SK-N-SH (cell line): ENCODE measurements at regions not wholly inside any gene's neighbourhood (a gene's known extent, or its start where the extent isn't known, plus 50 kb on each side); places are given as distances from the start of the nearest gene placed in this dataset.

Source experiments
- CTCF ChIA-PET: fragments of 300-600, 350-600 bp; formaldehyde crosslinking; extraction: SDS; loops from one replicate; lab custom pipeline; 2021; lab: Yijun Ruan, JAX
- POLR2A ChIA-PET: fragments of 350-600 bp; sonication (Branson Sonifier 250); formaldehyde crosslinking; extraction: SDS; loops from one replicate; lab custom pipeline; 2020; ENCODE audit warnings: antibody characterized with exemption, inconsistent platforms; lab: Yijun Ruan, JAX
- DNase-seq: peaks from one replicate; pipeline ENCODE4 v3.0.0; 2012
- H2AFZ ChIP-seq: fragments of 200-600 bp; sonication (generic); 2 replicates; pipeline ENCODE4 v1.8.1; 2016; ENCODE audit warnings: antibody characterized with exemption, mild to moderate bottlenecking, low read depth
- H3F3A ChIP-seq: fragments of 200-600 bp; sonication (generic); replicated peaks from 2 replicates; pipeline ENCODE3; 2016; ENCODE audit warnings: antibody characterized with exemption, mild to moderate bottlenecking; ENCODE audit not compliant: insufficient read depth
- H3K27ac ChIP-seq, 2 experiments: fragments of 200-500 bp in 1 of 2; fragments of 200-600 bp in 1 of 2; sonication (Bioruptor generic) in 1 of 2; sonication (generic), shearing (Covaris generic) in 1 of 2; 2 replicates each; pipeline versions ENCODE4 v1.5.1 to v1.6.1; 2014 to 2016; ENCODE audit warnings: low read depth in 2 of 2, inconsistent platforms in 1 of 2, low read length in 1 of 2, mild to moderate bottlenecking in 1 of 2, mixed read lengths in 1 of 2
- H3K27me3 ChIP-seq: fragments of 200-600 bp; sonication (generic), shearing (Covaris generic); 2 replicates; pipeline ENCODE4 v1.6.1; 2016; ENCODE audit warnings: mixed run types; ENCODE audit not compliant: insufficient read depth
- H3K36me3 ChIP-seq, 2 experiments: fragments of 200-500 bp in 1 of 2; fragments of 200-600 bp in 1 of 2; sonication (Bioruptor generic) in 1 of 2; sonication (generic) in 1 of 2; replicated peaks in 1 of 2; 2 replicates each; pipeline versions ENCODE3 to v1.5.1; 2014 to 2016; ENCODE audit warnings: low read length in 1 of 2, mild to moderate bottlenecking in 1 of 2; ENCODE audit not compliant: insufficient read depth in 2 of 2, control insufficient read depth in 1 of 2
- H3K4me1 ChIP-seq, 2 experiments: fragments of 200-500 bp in 1 of 2; fragments of 200-600 bp in 1 of 2; sonication (Bioruptor generic) in 1 of 2; sonication (generic), shearing (Covaris generic) in 1 of 2; 2 replicates each; pipeline versions ENCODE4 v1.5.1 to v1.6.1; 2014 to 2016; ENCODE audit warnings: low read depth in 1 of 2, low read length in 1 of 2, mixed run types in 1 of 2; ENCODE audit not compliant: insufficient read depth in 2 of 2, control insufficient read depth in 1 of 2
- H3K4me2 ChIP-seq: fragments of 200-600 bp; sonication (generic), shearing (Covaris generic); 2 replicates; pipeline ENCODE4 v1.6.1; 2017; ENCODE audit warnings: mixed run types
- H3K4me3 ChIP-seq, 2 experiments: fragments of 200-500 bp in 1 of 2; fragments of 200-600 bp in 1 of 2; sonication (Bioruptor generic) in 1 of 2; sonication (generic), shearing (Covaris generic) in 1 of 2; 2 replicates each; pipeline versions ENCODE4 v1.5.1 to v1.8.1; 2014 to 2016; ENCODE audit warnings: low read depth in 2 of 2, inconsistent platforms in 1 of 2, low read length in 1 of 2, mild to moderate bottlenecking in 1 of 2, mixed read lengths in 1 of 2, moderate library complexity in 1 of 2
- H3K79me2 ChIP-seq: fragments of 200-600 bp; sonication (generic); 2 replicates; pipeline ENCODE4 v1.8.1; 2017; ENCODE audit warnings: mild to moderate bottlenecking; ENCODE audit not compliant: insufficient read depth
- H3K9ac ChIP-seq: fragments of 200-600 bp; sonication (generic); 2 replicates; pipeline ENCODE4 v1.6.1; 2017; ENCODE audit warnings: mixed run types
- H3K9me2 ChIP-seq: fragments of 200-600 bp; sonication (generic); 2 replicates; pipeline ENCODE4 v1.6.1; 2017; ENCODE audit warnings: mixed run types
- H3K9me3 ChIP-seq: fragments of 200-600 bp; sonication (generic); 2 replicates; pipeline ENCODE4 v1.6.1; 2017; ENCODE audit warnings: mixed run types, mild to moderate bottlenecking, moderate library complexity
- H4K20me1 ChIP-seq: fragments of 200-600 bp; sonication (generic); 2 replicates; pipeline ENCODE4 v1.6.1; 2017; ENCODE audit warnings: mild to moderate bottlenecking, mixed run types; ENCODE audit not compliant: insufficient read depth
- CHD2 ChIP-seq: fragments of 150-350 bp; IDR thresholded peaks from 2 replicates; pipeline ENCODE4 v1.6.1; 2018; ENCODE audit warnings: low read length; ENCODE audit not compliant: partially characterized antibody
- EP300 ChIP-seq, 2 experiments: IDR thresholded peaks; 2 replicates each; pipeline versions ENCODE4 v1.4.0 to v1.6.1; 2012; ENCODE audit warnings: borderline replicate concordance in 1 of 2, low read depth in 1 of 2, low read length in 1 of 2
- EZH2phosphoT487 ChIP-seq: fragments of 200-600 bp; sonication (generic); IDR thresholded peaks from 2 replicates; pipeline ENCODE4 v1.6.1; 2017; ENCODE audit warnings: low read depth, mixed run types, mild to moderate bottlenecking, antibody characterized with exemption, moderate library complexity, borderline replicate concordance
- FOSL2 ChIP-seq: IDR thresholded peaks from 2 replicates; pipeline ENCODE4 v1.4.0; 2012; ENCODE audit warnings: low read depth, mild to moderate bottlenecking, moderate library complexity, borderline replicate concordance
- FOXJ3 ChIP-seq: sonication (generic); formaldehyde crosslinking; IDR thresholded peaks from 2 replicates; pipeline ENCODE4 v1.5.1; 2020; ENCODE audit warnings: mild to moderate bottlenecking, missing genetic modification reagents
- IRF3 ChIP-seq: fragments of 150-350 bp; IDR thresholded peaks from 2 replicates; pipeline ENCODE4 v1.6.1; 2016; ENCODE audit warnings: mild to moderate bottlenecking, low read depth, low read length
- MAX ChIP-seq: IDR thresholded peaks from 2 replicates; pipeline ENCODE4 v1.4.0; 2012; ENCODE audit warnings: low read depth
- MEF2A ChIP-seq: IDR thresholded peaks from 2 replicates; pipeline ENCODE4 v1.4.0; 2012; ENCODE audit warnings: low read depth, borderline replicate concordance
- NFIC ChIP-seq: IDR thresholded peaks from 2 replicates; pipeline ENCODE4 v1.4.0; 2012; ENCODE audit warnings: borderline replicate concordance
- NRF1 ChIP-seq: IDR thresholded peaks from 2 replicates; pipeline ENCODE4 v1.6.1; 2012; ENCODE audit warnings: low read depth, mild to moderate bottlenecking, low read length
- PBX3 ChIP-seq: IDR thresholded peaks from 2 replicates; pipeline ENCODE4; 2012
- RAD21 ChIP-seq: IDR thresholded peaks from 2 replicates; pipeline ENCODE4 v1.6.1; 2012; ENCODE audit warnings: mild to moderate bottlenecking, low read length
- RCOR1 ChIP-seq: fragments of 150-350 bp; IDR thresholded peaks from 2 replicates; pipeline ENCODE4 v1.6.1; 2017; ENCODE audit warnings: antibody characterized with exemption, low read length
- RXRA ChIP-seq: IDR thresholded peaks from 2 replicates; pipeline ENCODE4 v1.4.0; 2012; ENCODE audit warnings: low read depth, mild to moderate bottlenecking, borderline replicate concordance
- SIN3A ChIP-seq: IDR thresholded peaks from 2 replicates; pipeline ENCODE4 v1.6.1; 2012; ENCODE audit warnings: low read depth, mild to moderate bottlenecking, low read length, moderate library complexity, borderline replicate concordance
- TAF1 ChIP-seq: IDR thresholded peaks from 2 replicates; pipeline ENCODE4 v1.6.1; 2012; ENCODE audit warnings: low read depth, mild to moderate bottlenecking, low read length, moderate library complexity, borderline replicate concordance
- TCF12 ChIP-seq: IDR thresholded peaks from 2 replicates; pipeline ENCODE4 v1.4.0; 2012
- TEAD4 ChIP-seq: IDR thresholded peaks from 2 replicates; pipeline ENCODE4 v1.4.0; 2012; ENCODE audit warnings: mild to moderate bottlenecking, borderline replicate concordance; ENCODE audit not compliant: insufficient read depth
- USF1 ChIP-seq: IDR thresholded peaks from 2 replicates; pipeline ENCODE4 v1.4.0; 2012; ENCODE audit warnings: low read depth, borderline replicate concordance
- USF2 ChIP-seq: fragments of 150-350 bp; IDR thresholded peaks from 2 replicates; pipeline ENCODE4 v1.6.1; 2017; ENCODE audit warnings: antibody characterized with exemption, low read length, low read depth, borderline replicate concordance
- YY1 ChIP-seq: IDR thresholded peaks from 2 replicates; pipeline ENCODE4 v1.4.0; 2012; ENCODE audit warnings: low read depth, mild to moderate bottlenecking
- WGBS: methylation state at CpG from one replicate; pipeline ENCODE4 v1.1.6; 2017; ENCODE audit warnings: low lambda C conversion rate; 5-methylcytosine and 5-hydroxymethylcytosine counted together

GRCh38 chr1:29585201-29585600 lies 348.9 kb downstream of the PTPRU start:
- H3K27ac ChIP-seq, result no peak overlapping the region
- H3K4me3 ChIP-seq, result no peak overlapping the region
- no peaks in the 10 kb centered on the region for H4K20me1 ChIP-seq
- peaks cover 0 to 9% of the 10 kb centered on the region in 2 experiments; a peak in 1 of 4 replicates for H3K4me1 ChIP-seq
- no peak overlapping the region for H3K9ac ChIP-seq
- no peaks in the 10 kb centered on the region for H3K9me3 ChIP-seq
- no peaks in the 10 kb centered on the region for H3K27me3 ChIP-seq
- no peaks in the 10 kb centered on the region for H3F3A ChIP-seq
- DNase-seq, result no peak
- TF ChIP-seq RAD21 (no peak), USF2 (no peak), IRF3 (no peak), EP300 (IDR thresholded peaks at IDR 0.05; ENCODE audit: borderline replicate concordance in 1 of 2, low read depth in 1 of 2, low read length in 1 of 2) (no peak), NFIC (no peak), TCF12 (no peak), RCOR1 (no peak), USF1 (no peak), EZH2phosphoT487 (no peak), MEF2A (no peak), YY1 (no peak), CHD2 (no peak), FOXJ3 (CRISPR knock-in tag) (no peak), TEAD4 (no peak)
- H3K79me2 ChIP-seq, result no peaks in the 10 kb centered on the region
- no peak overlapping the region for H3K4me2 ChIP-seq
- 33% methylated on average over 1 of the region's 7 CpGs for WGBS
- H2AFZ ChIP-seq, result no peak overlapping the region
- no peaks in the 10 kb centered on the region for H3K36me3 ChIP-seq
- ChIA-PET CTCF (no interaction called here), POLR2A (no interaction called here)
- no peaks in the 10 kb centered on the region for H3K9me2 ChIP-seq

GRCh38 chr1:29584776-29585175 lies 348.5 kb downstream of the PTPRU start:
- H2AFZ ChIP-seq, result no peak overlapping the region
- H3K9ac ChIP-seq, result no peak overlapping the region
- ChIA-PET CTCF (no interaction called here), POLR2A (no interaction called here)
- H3F3A ChIP-seq, result no peaks in the 10 kb centered on the region
- H3K4me3 ChIP-seq, result no peak overlapping the region
- H3K27ac ChIP-seq, result no peak overlapping the region
- no peaks in the 10 kb centered on the region for H4K20me1 ChIP-seq
- no peaks in the 10 kb centered on the region for H3K36me3 ChIP-seq
- DNase-seq, result no peak
- no peaks in the 10 kb centered on the region for H3K27me3 ChIP-seq
- no peaks in the 10 kb centered on the region for H3K79me2 ChIP-seq
- H3K4me1 ChIP-seq, result peaks cover 0 to 9% of the 10 kb centered on the region in 2 experiments; a peak in 1 of 4 replicates
- H3K4me2 ChIP-seq, result no peak overlapping the region
- no peaks in the 10 kb centered on the region for H3K9me3 ChIP-seq
- H3K9me2 ChIP-seq, result no peaks in the 10 kb centered on the region
- 80% methylated on average over 9 of the region's 10 CpGs for WGBS
- TF ChIP-seq PBX3 (no peak), MAX (no peak), NRF1 (no peak), IRF3 (no peak), FOSL2 (no peak), RXRA (no peak), EP300 (IDR thresholded peaks at IDR 0.05; ENCODE audit: borderline replicate concordance in 1 of 2, low read depth in 1 of 2, low read length in 1 of 2) (no peak), TEAD4 (no peak), YY1 (no peak), MEF2A (no peak), EZH2phosphoT487 (no peak), CHD2 (no peak), NFIC (no peak), USF2 (no peak), RAD21 (no peak), SIN3A (no peak), TAF1 (no peak)
